Endothelial cell of umbilical vein (primary cell): ENCODE measurements at regions not wholly inside any gene's neighbourhood (a gene's known extent, or its start where the extent isn't known, plus 50 kb on each side); places are given as distances from the start of the nearest gene placed in this dataset.

Source experiments
- BruUV-seq: library from RNA; stranded (reverse); fragments of 400-500 nt; replicated peaks from 2 replicates; lab custom pipeline; 2021; lab: Mats Ljungman, UMichigan
- CTCF ChIA-PET: fragments of 300-600, 350-600 bp; sonication (Branson Sonifier 250); formaldehyde crosslinking; loops from one replicate; lab custom pipeline; 2021; ENCODE audit warnings: antibody characterized with exemption, inconsistent platforms; lab: Charles Lee
- POLR2A ChIA-PET: fragments of 300-600, 350-600 bp; sonication (Branson Sonifier 250); formaldehyde crosslinking; loops from one replicate; lab custom pipeline; 2021; ENCODE audit warnings: antibody characterized with exemption, inconsistent platforms; lab: Charles Lee
- DNase-seq: peaks from one replicate; pipeline ENCODE4 v3.0.0-alpha.2; 2011; ENCODE audit warnings: low read depth, low spot score
- FAIRE-seq: peaks from 2 replicates; lab custom pipeline; 2011; peaks lifted over from hg19 to GRCh38; lab: Jason Lieb, UNC
- H2AFZ ChIP-seq: 2 replicates; pipeline ENCODE4 v1.6.0; 2012; ENCODE audit warnings: low read depth, low read length, control low read depth, inconsistent platforms
- H3K27ac ChIP-seq: 2 replicates; pipeline ENCODE4 v1.5.1; 2011; ENCODE audit warnings: low read depth, mild to moderate bottlenecking, control low read depth, low read length, moderate library complexity; ENCODE audit not compliant: insufficient read depth
- H3K27me3 ChIP-seq, 2 experiments: 2 replicates each; pipeline versions ENCODE4 v1.6.0 to v1.6.1; 2011; ENCODE audit warnings: low read length in 2 of 2, mixed read lengths in 1 of 2; ENCODE audit not compliant: control insufficient read depth in 2 of 2, insufficient read depth in 2 of 2
- H3K36me3 ChIP-seq, 2 experiments: 2 replicates in 1 of 2; 3 replicates in 1 of 2; pipeline ENCODE4 v1.5.1; 2011; ENCODE audit warnings: low read length in 2 of 2, mild to moderate bottlenecking in 1 of 2, moderate library complexity in 1 of 2; ENCODE audit not compliant: control insufficient read depth in 2 of 2, insufficient read depth in 2 of 2; ENCODE audit errors: extremely low read depth in 1 of 2
- H3K4me1 ChIP-seq: 3 replicates; pipeline ENCODE4 v1.5.1; 2011; ENCODE audit warnings: mild to moderate bottlenecking, low read length; ENCODE audit not compliant: control insufficient read depth, insufficient read depth; ENCODE audit errors: extremely low read depth
- H3K4me2 ChIP-seq: 2 replicates; pipeline ENCODE4 v1.6.1; 2011; ENCODE audit warnings: low read length, control low read depth, mixed read lengths; ENCODE audit not compliant: insufficient read depth
- H3K4me3 ChIP-seq, 3 experiments: fragments of 200-600 bp in 1 of 3; sonication (generic), shearing (Covaris generic) in 1 of 3; replicated peaks in 1 of 3; 2 replicates each; pipeline ENCODE4 v1.5.1; 2011 to 2016; ENCODE audit warnings: control low read depth in 3 of 3, low read length in 3 of 3, mild to moderate bottlenecking in 2 of 3, inconsistent platforms in 1 of 3, low read depth in 1 of 3, moderate library complexity in 1 of 3; ENCODE audit not compliant: insufficient read depth in 1 of 3
- H3K79me2 ChIP-seq: 2 replicates; pipeline ENCODE4 v1.6.0; 2012; ENCODE audit warnings: low read length, inconsistent platforms; ENCODE audit not compliant: control insufficient read depth, insufficient read depth
- H3K9ac ChIP-seq: replicated peaks from 2 replicates; pipeline ENCODE3; 2011; ENCODE audit warnings: low read length, control low read depth; ENCODE audit not compliant: insufficient read depth; ENCODE audit errors: extremely low read depth
- H3K9me1 ChIP-seq: replicated peaks from 3 replicates; pipeline ENCODE4 v1.6.0; 2011; ENCODE audit warnings: mild to moderate bottlenecking, low read length; ENCODE audit not compliant: control insufficient read depth, insufficient read depth; ENCODE audit errors: extremely low read depth
- H3K9me3 ChIP-seq: replicated peaks from 2 replicates; pipeline ENCODE4 v1.5.1; 2012; ENCODE audit warnings: low read length, inconsistent platforms; ENCODE audit not compliant: control insufficient read depth, insufficient read depth
- H4K20me1 ChIP-seq: replicated peaks from 2 replicates; pipeline ENCODE3; 2011; ENCODE audit warnings: mild to moderate bottlenecking, low read length; ENCODE audit not compliant: control insufficient read depth, insufficient read depth; ENCODE audit errors: extremely low read depth
- CTCF ChIP-seq, 2 donors: IDR thresholded peaks; 1 replicate in 1 of 2; 2 replicates in 1 of 2; pipeline ENCODE4 v1.5.1; 2011; ENCODE audit warnings: low read length in 2 of 2, mild to moderate bottlenecking in 2 of 2, moderate library complexity in 2 of 2, control low read depth in 1 of 2, inconsistent platforms in 1 of 2, low read depth in 1 of 2; ENCODE audit not compliant: insufficient read depth in 1 of 2; ENCODE audit errors: extremely low read depth in 1 of 2
- EZH2 ChIP-seq: IDR thresholded peaks from 2 replicates; pipeline ENCODE4 v1.6.1; 2012; ENCODE audit warnings: borderline replicate concordance, low read depth, mild to moderate bottlenecking, moderate library complexity, low read length, inconsistent platforms; ENCODE audit not compliant: severe bottlenecking
- FOS ChIP-seq: IDR thresholded peaks from 2 replicates; pipeline ENCODE4 v1.6.1; 2011; ENCODE audit warnings: mild to moderate bottlenecking, low read length, moderate library complexity, borderline replicate concordance; ENCODE audit not compliant: insufficient read depth
- GATA2 ChIP-seq: IDR thresholded peaks from 2 replicates; pipeline ENCODE4 v1.7.0; 2011; ENCODE audit warnings: low read depth, mild to moderate bottlenecking, moderate library complexity, mixed read lengths, low read length; ENCODE audit not compliant: insufficient read length, insufficient read depth
- JUN ChIP-seq: IDR thresholded peaks from 2 replicates; pipeline ENCODE4 v1.6.1; 2011; ENCODE audit warnings: borderline replicate concordance, low read depth; ENCODE audit not compliant: insufficient read length, insufficient read depth
- MAX ChIP-seq: IDR thresholded peaks from 2 replicates; pipeline ENCODE4 v1.6.1; 2011; ENCODE audit not compliant: insufficient read depth, insufficient read length
- POLR2A ChIP-seq: IDR thresholded peaks from 2 replicates; pipeline ENCODE4 v1.6.1; 2012; ENCODE audit warnings: low read depth, mild to moderate bottlenecking, control low read depth, low read length
- POLR2AphosphoS5 ChIP-seq: IDR thresholded peaks from 2 replicates; pipeline ENCODE4 v1.6.1; 2012; ENCODE audit warnings: low read depth, mild to moderate bottlenecking, control low read depth, low read length, moderate library complexity; ENCODE audit not compliant: insufficient read depth
- dilution Hi-C: fragments of 300-500 bp; cut with MboI; formaldehyde crosslinking; loops from one replicate; pipeline ENCODE4 v1.15.0; 2019; ENCODE audit warnings: low sequenced_read_pairs; ENCODE audit not compliant: extremely low pct_ligation_motif_present
- intact Hi-C: fragments of 100-400 bp; cut with micrococcal nuclease; formaldehyde crosslinking; loops from one replicate; pipeline ENCODE4 v1.10.0; 2022

- POLR2A ChIA-PET: no interaction called here
- intact Hi-C loops (no loop called here), dilution Hi-C loops (no loop called here)
- Histone ChIP-seq H4K20me1 (no peaks in the 10 kb centered on the region), H3K79me2 (no peaks in the 10 kb centered on the region), H3K36me3 (no peaks in the 10 kb centered on the region), H3K9me3 (no peaks in the 10 kb centered on the region), H3K4me2 (no peak overlapping the region), H3K4me3 (no peak overlapping the region), H3K4me1 (no peaks in the 10 kb centered on the region), H3K27ac (no peak overlapping the region), H2AFZ (no peak overlapping the region), H3K27me3 (peaks cover 0 to 2% of the 10 kb centered on the region in 2 experiments), H3K9me1 (no peaks in the 10 kb centered on the region), H3K9ac (no peak overlapping the region)
- CTCF ChIA-PET: interaction anchor here (0.9 to 1.3 kb wide), 3 partner anchors 11 to 103 kb away, joined by 3 read pairs; no protein-coding TSS in a partner anchor
- TF ChIP-seq GATA2 (no peak), EZH2 (no peak), MAX (no peak), CTCF (IDR thresholded peaks at IDR 0.05; ENCODE audit: extremely low read depth in 1 of 2, insufficient read depth in 1 of 2, low read depth in 1 of 2, low read length in 2 of 2) (no peak), POLR2A (no peak), FOS (no peak), POLR2AphosphoS5 (no peak), JUN (no peak)
- DNase-seq (no peak), FAIRE-seq (no peak)
- no TSS peak for BruUV-seq
Measured at GRCh38 chr2:38171208-38171855, 95.4 kb upstream of the CYP1B1 start.
